ENCODE measurements at regions not wholly inside any gene's neighbourhood (a gene's known extent, or its start where the extent isn't known, plus 50 kb on each side); places are given as distances from the start of the nearest gene placed in this dataset.

- TF ChIP-seq, protein P1, sequence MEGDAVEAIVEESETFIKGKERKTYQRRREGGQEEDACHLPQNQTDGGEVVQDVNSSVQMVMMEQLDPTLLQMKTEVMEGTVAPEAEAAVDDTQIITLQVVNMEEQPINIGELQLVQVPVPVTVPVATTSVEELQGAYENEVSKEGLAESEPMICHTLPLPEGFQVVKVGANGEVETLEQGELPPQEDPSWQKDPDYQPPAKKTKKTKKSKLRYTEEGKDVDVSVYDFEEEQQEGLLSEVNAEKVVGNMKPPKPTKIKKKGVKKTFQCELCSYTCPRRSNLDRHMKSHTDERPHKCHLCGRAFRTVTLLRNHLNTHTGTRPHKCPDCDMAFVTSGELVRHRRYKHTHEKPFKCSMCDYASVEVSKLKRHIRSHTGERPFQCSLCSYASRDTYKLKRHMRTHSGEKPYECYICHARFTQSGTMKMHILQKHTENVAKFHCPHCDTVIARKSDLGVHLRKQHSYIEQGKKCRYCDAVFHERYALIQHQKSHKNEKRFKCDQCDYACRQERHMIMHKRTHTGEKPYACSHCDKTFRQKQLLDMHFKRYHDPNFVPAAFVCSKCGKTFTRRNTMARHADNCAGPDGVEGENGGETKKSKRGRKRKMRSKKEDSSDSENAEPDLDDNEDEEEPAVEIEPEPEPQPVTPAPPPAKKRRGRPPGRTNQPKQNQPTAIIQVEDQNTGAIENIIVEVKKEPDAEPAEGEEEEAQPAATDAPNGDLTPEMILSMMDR (IDR thresholded peaks at IDR 0.05; ENCODE audit: insufficient read depth, low read length, severe bottlenecking): no peak
- no peak for FAIRE-seq
- H3K36me3 ChIP-seq (ENCODE audit: control insufficient read depth, insufficient read depth, low read length): no peaks in the 10 kb centered on the region
- DNase-seq (ENCODE audit: low read depth): no peak
- no peaks in the 10 kb centered on the region for H3K27me3 ChIP-seq (ENCODE audit: control insufficient read depth, insufficient read depth, low read length)
- H3K4me3 ChIP-seq (ENCODE audit: low read depth, low read length): no peak overlapping the region
These were observed 69.7 kb upstream of the ABL1 start for GRCh38 chr9:130765137-130766020.

GRCh38 chr9:130766021-130766926 lies 68.8 kb upstream of the ABL1 start:
- no peaks in the 10 kb centered on the region for H3K36me3 ChIP-seq (ENCODE audit: control insufficient read depth, insufficient read depth, low read length)
- FAIRE-seq (no peak), DNase-seq (ENCODE audit: low read depth) (no peak)
- TF ChIP-seq, protein P1 (IDR thresholded peaks at IDR 0.05; ENCODE audit: insufficient read depth, low read length, severe bottlenecking): no peak
- H3K27me3 ChIP-seq (ENCODE audit: control insufficient read depth, insufficient read depth, low read length): no peaks in the 10 kb centered on the region
- H3K4me3 ChIP-seq (ENCODE audit: low read depth, low read length): no peak overlapping the region

DNA sequence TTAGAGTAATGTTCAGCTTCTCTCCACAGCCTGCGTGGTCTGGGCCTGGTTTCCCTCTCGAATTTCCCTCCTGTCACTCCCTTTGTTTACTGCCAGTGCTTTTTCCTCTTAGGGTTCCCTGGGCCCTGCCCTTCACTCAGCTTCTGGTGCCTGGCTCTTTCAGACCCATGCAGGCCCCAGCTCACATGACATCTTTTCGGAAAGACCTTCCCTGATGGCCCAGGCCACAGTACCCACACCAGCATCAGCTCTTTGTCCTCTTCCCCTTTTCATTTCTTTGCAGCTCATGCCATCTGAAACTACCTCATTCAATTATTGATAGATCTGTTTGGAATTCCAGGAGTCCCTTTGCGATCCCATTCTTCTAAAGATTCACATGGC lies 68.1 kb upstream of the ABL1 start:
- Histone ChIP-seq H3K4me3 (ENCODE audit: low read depth, low read length) (no peak overlapping the region), H3K27me3 (ENCODE audit: control insufficient read depth, insufficient read depth, low read length) (no peaks in the 10 kb centered on the region), H3K36me3 (ENCODE audit: control insufficient read depth, insufficient read depth, low read length) (no peaks in the 10 kb centered on the region)
- FAIRE-seq (no peak), DNase-seq (ENCODE audit: low read depth) (no peak)
- TF ChIP-seq, protein P1 (IDR thresholded peaks at IDR 0.05; ENCODE audit: insufficient read depth, low read length, severe bottlenecking): no peak

DNA sequence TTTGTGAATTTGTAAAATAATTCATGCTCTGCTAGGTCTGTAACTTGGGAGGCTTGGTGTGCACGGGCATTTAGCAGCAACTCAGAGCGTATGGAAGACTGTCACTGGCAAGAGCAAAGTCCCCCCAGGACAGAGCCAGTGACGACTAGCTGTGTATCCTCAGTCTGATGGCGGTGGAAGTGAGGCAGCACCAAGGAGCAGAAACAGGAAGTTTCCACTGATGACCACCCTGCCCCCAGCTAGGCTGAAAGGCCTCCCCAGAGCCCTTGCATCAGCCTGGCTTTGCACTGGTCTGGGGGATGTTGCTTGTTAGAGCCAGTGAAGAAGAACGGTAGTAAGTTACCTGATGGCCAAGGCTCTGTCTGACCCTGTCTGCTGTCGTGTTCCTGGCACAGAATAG lies 66.8 kb upstream of the ABL1 start:
- H3K4me3 ChIP-seq (ENCODE audit: low read depth, low read length): no peak overlapping the region
- TF ChIP-seq, protein P1 (IDR thresholded peaks at IDR 0.05; ENCODE audit: insufficient read depth, low read length, severe bottlenecking): no peak
- DNase-seq (ENCODE audit: low read depth) (no peak), FAIRE-seq (no peak)
- H3K36me3 ChIP-seq (ENCODE audit: control insufficient read depth, insufficient read depth, low read length): no peaks in the 10 kb centered on the region
- H3K27me3 ChIP-seq (ENCODE audit: control insufficient read depth, insufficient read depth, low read length): no peaks in the 10 kb centered on the region

DNA sequence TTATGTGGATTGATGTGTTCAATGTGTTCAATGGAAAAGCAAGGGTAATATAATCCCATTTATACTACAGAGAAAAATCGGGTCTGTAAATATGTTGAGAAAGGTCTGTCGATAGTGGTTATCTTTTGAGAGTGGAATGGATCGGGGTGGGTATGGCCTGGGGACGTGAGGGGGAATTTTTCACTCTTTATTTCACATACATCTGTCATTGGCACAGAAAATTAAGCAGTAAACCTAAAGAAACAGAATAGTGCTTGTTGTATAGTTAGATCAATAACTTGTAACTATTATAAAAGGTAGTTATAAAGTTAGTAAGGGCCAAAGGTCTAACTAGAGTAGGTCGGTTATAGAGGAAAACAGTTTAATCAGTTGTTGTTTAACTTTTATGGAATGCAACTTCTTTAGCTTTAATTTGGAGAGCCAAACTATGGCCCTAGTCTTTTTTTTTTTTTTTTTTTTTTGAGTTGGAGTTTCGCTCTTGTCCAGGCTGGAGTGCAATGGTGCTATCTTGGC lies 66.1 kb upstream of the ABL1 start:
- no peak overlapping the region for H3K4me3 ChIP-seq (ENCODE audit: low read depth, low read length)
- no peaks in the 10 kb centered on the region for H3K36me3 ChIP-seq (ENCODE audit: control insufficient read depth, insufficient read depth, low read length)
- TF ChIP-seq, protein P1 (IDR thresholded peaks at IDR 0.05; ENCODE audit: insufficient read depth, low read length, severe bottlenecking): no peak
- FAIRE-seq (no peak), DNase-seq (ENCODE audit: low read depth) (no peak)
- H3K27me3 ChIP-seq (ENCODE audit: control insufficient read depth, insufficient read depth, low read length): no peaks in the 10 kb centered on the region
